ENCODE measurements at regions not wholly inside any gene's neighbourhood (a gene's known extent, or its start where the extent isn't known, plus 50 kb on each side); places are given as distances from the start of the nearest gene placed in this dataset.

- H3K27ac ChIP-seq (ENCODE audit: low read length), result no peak overlapping the region
- ATAC-seq (no peak), DNase-seq (ENCODE audit: low read depth, low spot score) (no peak)
- H3K36me3 ChIP-seq (ENCODE audit: control insufficient read depth, insufficient read depth, low read length), result no peaks in the 10 kb centered on the region
- CTCF ChIA-PET, result no interaction called here
- no peak overlapping the region for H3K4me3 ChIP-seq (ENCODE audit: low read depth in 2 of 2, low read length in 2 of 2)
- in situ Hi-C loops (cut with HindIII; ENCODE audit: low pct_unique_long_range_greater_than_20kb, low sequenced_read_pairs), result no loop called here
- no peaks in the 10 kb centered on the region for H3K27me3 ChIP-seq (ENCODE audit: control insufficient read depth, insufficient read depth, low read length)
- intact Hi-C loops (cut with micrococcal nuclease; ENCODE audit: unreplicated experiment), result no loop called here
- no TSS peak for BruUV-seq (replicated peaks)
- POLR2A ChIA-PET, result interaction anchor here (0.6 kb wide), 2 partner anchors 135 to 379 kb away, joined by 3 to 6 read pairs; no protein-coding TSS in a partner anchor
- no peaks in the 10 kb centered on the region for H3K4me1 ChIP-seq (ENCODE audit: control insufficient read depth, insufficient read depth, low read length)
- TF ChIP-seq TCF7L2 (IDR thresholded peaks at IDR 0.05; ENCODE audit: low read depth, low read length) (no peak), REST (IDR thresholded peaks at IDR 0.05; ENCODE audit: insufficient read depth in 1 of 2, low read depth in 2 of 2, low read length in 1 of 2) (no peak), CTCF (IDR thresholded peaks at IDR 0.05) (no peak), POLR2AphosphoS5 (IDR thresholded peaks at IDR 0.05; ENCODE audit: low read depth, low read length) (no peak), SIN3A (IDR thresholded peaks at IDR 0.05; ENCODE audit: borderline replicate concordance, insufficient read depth, low read depth, low read length) (no peak)
- no peaks in the 10 kb centered on the region for H3K9me3 ChIP-seq (ENCODE audit: control insufficient read depth, insufficient read depth, low read depth, low read length)
Observed at GRCh38 chr5:82470185-82470994, 192.2 kb upstream of the RPS23 start.

GRCh38 chr5:82466986-82467561 lies 188.9 kb upstream of the RPS23 start:
- TF ChIP-seq POLR2AphosphoS5 (IDR thresholded peaks at IDR 0.05; ENCODE audit: low read depth, low read length) (no peak), SIN3A (IDR thresholded peaks at IDR 0.05; ENCODE audit: borderline replicate concordance, insufficient read depth, low read depth, low read length) (no peak), TCF7L2 (IDR thresholded peaks at IDR 0.05; ENCODE audit: low read depth, low read length) (no peak), CTCF (IDR thresholded peaks at IDR 0.05) (no peak), REST (IDR thresholded peaks at IDR 0.05; ENCODE audit: insufficient read depth in 1 of 2, low read depth in 2 of 2, low read length in 1 of 2) (no peak)
- no TSS peak for BruUV-seq (replicated peaks)
- ChIA-PET CTCF (no interaction called here), POLR2A (no interaction called here)
- Histone ChIP-seq H3K9me3 (ENCODE audit: control insufficient read depth, insufficient read depth, low read depth, low read length) (no peaks in the 10 kb centered on the region), H3K27ac (ENCODE audit: low read length) (no peak overlapping the region), H3K27me3 (ENCODE audit: control insufficient read depth, insufficient read depth, low read length) (no peaks in the 10 kb centered on the region), H3K36me3 (ENCODE audit: control insufficient read depth, insufficient read depth, low read length) (no peaks in the 10 kb centered on the region), H3K4me1 (ENCODE audit: control insufficient read depth, insufficient read depth, low read length) (no peaks in the 10 kb centered on the region), H3K4me3 (ENCODE audit: low read depth in 2 of 2, low read length in 2 of 2) (no peak overlapping the region)
- intact Hi-C loops (cut with micrococcal nuclease; ENCODE audit: unreplicated experiment) (no loop called here), in situ Hi-C loops (cut with HindIII; ENCODE audit: low pct_unique_long_range_greater_than_20kb, low sequenced_read_pairs) (no loop called here)
- no peak for DNase-seq (ENCODE audit: low read depth, low spot score)
- ATAC-seq, result no peak
